ENCODE measurements at regions not wholly inside any gene's neighbourhood (a gene's known extent, or its start where the extent isn't known, plus 50 kb on each side); places are given as distances from the start of the nearest gene placed in this dataset.

- TF ChIP-seq CTCF (IDR thresholded peaks at IDR 0.05; ENCODE audit: insufficient read depth, low read length) (no peak), POLR2AphosphoS5 (IDR thresholded peaks at IDR 0.05; ENCODE audit: low read depth) (no peak), SPI1 (IDR thresholded peaks at IDR 0.05; ENCODE audit: borderline replicate concordance, low read depth) (no peak), REST (IDR thresholded peaks at IDR 0.05; ENCODE audit: insufficient replicate concordance, low read depth) (no peak), GABPA (IDR thresholded peaks at IDR 0.05; ENCODE audit: low read depth) (no peak)
Measured at GRCh38 chr3:59433546-59433945, 383.7 kb upstream of the CFAP20DC start.

Measured in HL-60 (cell line).